GM19351 (cell line): ENCODE measurements at regions not wholly inside any gene's neighbourhood (a gene's known extent, or its start where the extent isn't known, plus 50 kb on each side); places are given as distances from the start of the nearest gene placed in this dataset.
"Not testable (repeated sequence)": the region's sequence is repeated elsewhere in the genome, so short reads cannot be mapped to it uniquely, and the experiment has no call there.

Experiments
- ATAC-seq: cut with Tn5 transposase; IDR thresholded peaks from one replicate; pipeline ENCODE4 v1.9.1; 2021; ENCODE audit warnings: mild to moderate bottlenecking, moderate library complexity; ENCODE audit not compliant: unreplicated experiment

DNA sequence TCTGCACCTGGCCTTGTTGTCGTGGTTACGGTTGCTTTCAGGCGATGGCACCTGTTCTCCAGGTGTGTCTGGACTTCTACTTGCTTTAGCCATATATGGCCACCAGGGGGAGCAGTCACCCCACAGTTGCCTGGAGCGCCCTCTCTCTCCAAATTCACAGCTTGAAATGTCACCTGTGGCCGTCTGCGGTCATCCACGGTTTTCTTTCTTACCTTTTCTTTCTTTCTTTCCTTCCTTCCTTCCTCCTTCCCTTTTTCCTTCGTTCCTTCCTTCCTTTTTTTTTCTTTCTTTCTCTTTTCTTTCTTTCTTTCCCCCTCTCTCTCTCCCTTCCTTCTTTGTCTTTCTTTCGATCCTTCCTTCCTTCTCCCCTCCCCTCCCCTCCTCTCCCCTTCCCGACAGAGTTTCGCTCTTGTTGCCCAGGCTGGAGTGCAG is 150.5 kb upstream of the VKORC1L1 start:
- ATAC-seq: peak; percentile 79

GRCh38 chr7:65727182-65727581 is 145.7 kb upstream of the VKORC1L1 start:
- ATAC-seq: not testable (repeated sequence)

- no peak for ATAC-seq
Measured at GRCh38 chr7:65731129-65731528, 141.7 kb upstream of the VKORC1L1 start.

- ATAC-seq: no peak
Measured at GRCh38 chr7:65731562-65732035, 141.3 kb upstream of the VKORC1L1 start.

DNA sequence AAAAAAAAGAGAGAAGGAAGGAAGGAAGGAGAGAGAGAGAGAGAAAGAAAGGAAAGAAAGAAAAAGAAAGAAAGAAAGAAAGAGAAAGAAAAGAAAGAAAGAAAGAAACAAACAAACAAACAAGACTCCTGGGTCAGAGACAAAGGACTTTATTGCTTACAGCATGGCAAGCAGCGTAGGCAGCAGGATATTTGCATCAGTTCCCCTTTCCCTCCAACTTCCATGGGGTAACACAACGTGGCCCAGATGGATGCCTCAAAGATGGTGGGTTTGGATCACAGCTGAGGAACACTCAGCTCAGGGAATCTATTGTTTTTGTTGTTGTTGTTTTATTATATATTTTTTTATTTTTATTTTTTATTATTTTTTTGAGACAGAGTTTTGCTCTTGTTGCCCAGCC is 128.5 kb upstream of the VKORC1L1 start:
- no peak for ATAC-seq

- no peak for ATAC-seq
Measured at GRCh38 chr7:65746398-65746669, 126.5 kb upstream of the VKORC1L1 start.

DNA sequence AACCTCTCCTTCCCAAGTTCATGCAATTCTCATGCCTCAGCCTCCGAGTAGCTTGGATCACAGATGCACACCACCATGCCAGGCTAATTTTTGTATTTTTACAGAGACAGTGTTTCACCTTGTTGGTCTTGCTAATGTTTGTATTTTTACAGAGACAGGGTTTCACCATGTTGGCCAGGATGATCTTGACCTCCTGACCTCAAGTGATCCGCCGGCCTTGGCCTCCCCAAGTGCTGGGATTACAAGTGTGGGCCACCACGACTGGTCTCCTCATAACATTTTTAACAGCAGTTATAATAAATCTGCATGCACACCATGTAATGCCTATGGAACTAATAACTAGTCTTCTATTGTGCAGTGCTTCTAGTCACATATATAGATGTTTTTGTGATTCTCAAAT is 123.8 kb upstream of the VKORC1L1 start:
- ATAC-seq: no peak

GRCh38 chr7:65749518-65749917 is 123.4 kb upstream of the VKORC1L1 start:
- ATAC-seq: no peak

GRCh38 chr7:65750511-65751344 is 122.1 kb upstream of the VKORC1L1 start:
- ATAC-seq: peak; percentile 98

DNA sequence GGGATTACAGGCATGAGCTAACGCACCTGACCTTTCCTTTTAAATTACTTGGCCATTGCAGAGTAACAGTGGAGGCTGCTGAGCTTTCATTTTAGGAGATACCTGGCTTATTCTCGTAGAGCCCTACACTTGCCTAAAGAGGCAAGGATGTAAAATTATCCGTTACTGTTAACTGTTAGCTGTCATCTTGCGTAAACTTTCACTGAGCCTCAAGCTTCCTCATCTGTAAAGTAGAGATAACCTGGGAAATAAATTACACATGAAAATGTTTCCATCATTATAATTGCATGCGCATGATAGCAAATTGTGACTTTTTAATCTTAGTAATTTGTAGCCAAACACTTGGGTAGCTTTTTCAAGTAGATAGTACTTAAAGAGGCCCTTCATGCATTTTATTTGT is 118.8 kb upstream of the VKORC1L1 start:
- ATAC-seq: not testable (repeated sequence)

- ATAC-seq: not testable (repeated sequence)
Measured at GRCh38 chr7:65758991-65759390, 113.9 kb upstream of the VKORC1L1 start.

- not testable (repeated sequence) for ATAC-seq
Measured at GRCh38 chr7:65762712-65763111, 110.2 kb upstream of the VKORC1L1 start.

- ATAC-seq: not testable (repeated sequence)
Measured at GRCh38 chr7:65763114-65763513, 109.8 kb upstream of the VKORC1L1 start.

DNA sequence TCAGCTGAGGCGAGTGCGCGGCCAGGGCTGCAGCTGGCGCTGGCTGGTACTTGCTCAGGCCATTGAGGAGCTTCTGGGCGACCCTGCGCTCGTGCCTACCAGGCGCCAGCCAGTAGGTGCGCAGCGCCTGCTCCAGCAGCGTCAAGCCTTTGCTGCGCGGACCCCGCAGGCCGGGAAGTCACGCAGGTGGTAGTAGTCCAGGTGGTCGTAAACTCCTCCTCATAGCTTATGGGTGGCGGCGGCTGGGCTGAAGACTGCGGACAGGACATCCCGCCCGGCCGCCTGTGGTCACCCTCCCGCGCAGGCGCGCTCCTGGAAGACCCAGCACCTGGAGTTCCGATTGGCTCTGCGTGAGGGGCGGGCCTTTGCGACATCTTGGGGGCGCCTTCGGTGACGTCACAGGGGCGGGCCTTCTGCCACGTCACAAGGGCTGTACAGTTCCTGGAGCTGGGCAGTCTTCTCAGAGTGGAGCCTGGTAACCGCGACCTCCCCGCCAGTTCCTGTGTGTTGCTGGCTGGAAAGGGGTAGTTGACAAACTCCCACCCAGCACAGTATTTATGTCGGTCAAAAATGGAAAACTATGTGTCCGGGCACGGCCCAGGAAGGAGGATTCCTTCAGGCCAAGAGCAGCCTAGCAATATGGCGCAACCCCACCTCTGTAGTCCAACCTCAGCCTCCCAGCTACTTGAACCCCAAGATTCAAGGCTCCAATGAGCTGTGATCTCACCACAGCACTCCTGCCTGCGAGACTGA is 102.2 kb upstream of the VKORC1L1 start:
- ATAC-seq: peak; percentile 98

GRCh38 chr7:65771226-65771569 is 101.7 kb upstream of the VKORC1L1 start:
- peak; percentile 0 for ATAC-seq

DNA sequence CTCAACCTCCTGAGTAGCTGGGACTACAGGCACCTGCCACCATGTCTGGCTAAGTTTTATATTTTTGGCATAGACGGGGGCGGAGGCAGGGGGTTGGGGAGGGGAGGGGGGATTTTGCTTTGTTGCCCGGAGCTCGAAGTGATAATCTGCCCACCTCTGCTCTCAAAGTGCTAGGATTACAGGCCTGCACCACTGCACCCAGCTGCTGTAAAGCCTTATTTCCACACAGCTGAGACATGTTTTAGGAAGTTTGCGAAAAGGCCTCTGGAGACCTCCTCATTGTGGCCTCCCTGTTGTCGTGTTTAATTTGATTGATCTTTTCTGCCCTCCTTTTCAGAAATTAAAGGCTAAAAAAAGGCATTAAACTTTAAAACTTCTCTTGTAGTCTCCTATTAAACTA is 96.2 kb upstream of the VKORC1L1 start:
- ATAC-seq: not testable (repeated sequence)

- ATAC-seq: not testable (repeated sequence)
Measured at GRCh38 chr7:65789943-65790342, 82.9 kb upstream of the VKORC1L1 start.

- not testable (repeated sequence) for ATAC-seq
Measured at GRCh38 chr7:65791788-65792187, 81.1 kb upstream of the VKORC1L1 start.

- ATAC-seq: not testable (repeated sequence)
Measured at GRCh38 chr7:65792726-65793125, 80.1 kb upstream of the VKORC1L1 start.

GRCh38 chr7:65794671-65795391 is 78.0 kb upstream of the VKORC1L1 start:
- ATAC-seq: not testable (repeated sequence)

- ATAC-seq: not testable (repeated sequence)
Measured at GRCh38 chr7:65795392-65795716, 77.5 kb upstream of the VKORC1L1 start.

GRCh38 chr7:65796205-65796604 is 76.7 kb upstream of the VKORC1L1 start:
- no peak for ATAC-seq
